Colonic mucosa (tissue), 4 donors: ENCODE measurements at regions not wholly inside any gene's neighbourhood (a gene's known extent, or its start where the extent isn't known, plus 50 kb on each side); places are given as distances from the start of the nearest gene placed in this dataset.

Experiments used
- DNase-seq: peaks from one replicate; pipeline ENCODE4 v3.0.0-alpha.2; 2020
- H3K27ac ChIP-seq: fragments of 200-600 bp; one replicate; pipeline ENCODE4 v1.8.0; 2021
- H3K27me3 ChIP-seq: fragments of 200-600 bp; one replicate; pipeline ENCODE4 v1.8.0; 2021
- H3K36me3 ChIP-seq: fragments of 200-600 bp; one replicate; pipeline ENCODE4 v1.8.0; 2021
- H3K4me1 ChIP-seq: fragments of 200-600 bp; one replicate; pipeline ENCODE4 v1.8.0; 2021; ENCODE audit warnings: mild to moderate bottlenecking
- H3K4me3 ChIP-seq: fragments of 200-600 bp; one replicate; pipeline ENCODE4 v1.8.0; 2021
- H3K9ac ChIP-seq, 2 donors: one replicate each; pipeline ENCODE4 v1.7.0; 2013; ENCODE audit warnings: control low read depth in 2 of 2, low read depth in 2 of 2, low read length in 2 of 2
- H3K9me3 ChIP-seq: fragments of 200-600 bp; one replicate; pipeline ENCODE4 v1.8.0; 2021
- intact Hi-C: fragments of 100-400 bp; cut with DNase I; formaldehyde crosslinking; loops from one replicate; pipeline ENCODE4 v1.14.1; 2022
- TF ChIP-seq, protein P1 (sequence below): fragments of 200-600 bp; IDR thresholded peaks from one replicate; pipeline ENCODE4 v1.8.0; 2022; ENCODE audit warnings: antibody characterized with exemption, mild to moderate bottlenecking
- donor health status: healthy.
- donor health status: DM: no; HTN: no; CAD: no.
- donor health status: DM: no; HTN: no; CAD: no.

DNA sequence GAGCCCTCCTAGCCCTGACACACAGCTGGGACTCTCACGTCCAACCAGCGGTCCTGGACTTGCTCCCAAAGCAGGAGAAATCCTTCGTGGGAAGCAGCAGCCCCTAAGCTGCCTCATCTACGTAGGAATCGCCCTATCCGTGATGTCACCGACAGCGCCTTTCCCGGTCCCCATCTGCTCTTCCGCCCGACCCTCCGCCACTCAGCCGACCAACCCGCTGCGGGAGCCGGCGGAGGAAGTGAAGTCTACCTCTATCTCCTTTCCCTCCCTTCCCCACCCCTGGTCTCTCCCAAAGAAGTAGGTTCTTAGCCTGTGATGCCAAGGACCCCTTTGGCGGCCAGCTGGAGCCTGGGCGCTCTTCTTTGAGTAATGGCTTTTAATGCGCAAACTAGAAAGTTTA is 272.1 kb downstream of the FAM72C start:
- H3K4me1 ChIP-seq = no peaks in the 10 kb centered on the region
- no peaks in the 10 kb centered on the region for H3K9me3 ChIP-seq
- DNase-seq = no peak
- no peak overlapping the region for H3K4me3 ChIP-seq
- H3K36me3 ChIP-seq = no peaks in the 10 kb centered on the region
- no peak overlapping the region for H3K27ac ChIP-seq
- no peak overlapping the region for H3K9ac ChIP-seq
- no peaks in the 10 kb centered on the region for H3K27me3 ChIP-seq
- TF ChIP-seq, protein P1, sequence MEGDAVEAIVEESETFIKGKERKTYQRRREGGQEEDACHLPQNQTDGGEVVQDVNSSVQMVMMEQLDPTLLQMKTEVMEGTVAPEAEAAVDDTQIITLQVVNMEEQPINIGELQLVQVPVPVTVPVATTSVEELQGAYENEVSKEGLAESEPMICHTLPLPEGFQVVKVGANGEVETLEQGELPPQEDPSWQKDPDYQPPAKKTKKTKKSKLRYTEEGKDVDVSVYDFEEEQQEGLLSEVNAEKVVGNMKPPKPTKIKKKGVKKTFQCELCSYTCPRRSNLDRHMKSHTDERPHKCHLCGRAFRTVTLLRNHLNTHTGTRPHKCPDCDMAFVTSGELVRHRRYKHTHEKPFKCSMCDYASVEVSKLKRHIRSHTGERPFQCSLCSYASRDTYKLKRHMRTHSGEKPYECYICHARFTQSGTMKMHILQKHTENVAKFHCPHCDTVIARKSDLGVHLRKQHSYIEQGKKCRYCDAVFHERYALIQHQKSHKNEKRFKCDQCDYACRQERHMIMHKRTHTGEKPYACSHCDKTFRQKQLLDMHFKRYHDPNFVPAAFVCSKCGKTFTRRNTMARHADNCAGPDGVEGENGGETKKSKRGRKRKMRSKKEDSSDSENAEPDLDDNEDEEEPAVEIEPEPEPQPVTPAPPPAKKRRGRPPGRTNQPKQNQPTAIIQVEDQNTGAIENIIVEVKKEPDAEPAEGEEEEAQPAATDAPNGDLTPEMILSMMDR = no peak
- intact Hi-C loops = no loop called here

DNA sequence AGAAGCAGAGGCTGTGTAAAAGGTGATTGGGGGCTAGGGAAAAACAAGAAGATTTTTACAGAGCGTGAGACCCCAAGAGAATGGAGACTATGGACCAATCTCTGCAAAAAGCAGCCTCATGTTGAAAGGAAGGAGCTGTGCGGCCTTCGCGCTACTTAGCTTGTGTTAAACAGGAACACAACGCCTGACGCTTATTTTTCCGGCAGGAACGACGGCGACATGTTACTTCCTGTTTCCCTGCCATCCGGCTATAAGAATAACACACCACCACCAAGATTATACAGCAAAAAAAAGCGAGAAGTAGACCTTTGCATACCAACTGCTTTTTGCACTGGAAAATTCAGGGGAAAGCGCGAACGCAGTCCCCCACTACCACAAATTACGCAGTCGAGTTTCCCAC is 272.7 kb downstream of the FAM72C start:
- Histone ChIP-seq H3K27me3 (no peaks in the 10 kb centered on the region), H3K9ac (no peak overlapping the region), H3K4me3 (no peak overlapping the region), H3K9me3 (no peaks in the 10 kb centered on the region), H3K36me3 (no peaks in the 10 kb centered on the region), H3K4me1 (no peaks in the 10 kb centered on the region), H3K27ac (no peak overlapping the region)
- TF ChIP-seq, protein P1 = no peak
- no peak for DNase-seq
- intact Hi-C loops = no loop called here

DNA sequence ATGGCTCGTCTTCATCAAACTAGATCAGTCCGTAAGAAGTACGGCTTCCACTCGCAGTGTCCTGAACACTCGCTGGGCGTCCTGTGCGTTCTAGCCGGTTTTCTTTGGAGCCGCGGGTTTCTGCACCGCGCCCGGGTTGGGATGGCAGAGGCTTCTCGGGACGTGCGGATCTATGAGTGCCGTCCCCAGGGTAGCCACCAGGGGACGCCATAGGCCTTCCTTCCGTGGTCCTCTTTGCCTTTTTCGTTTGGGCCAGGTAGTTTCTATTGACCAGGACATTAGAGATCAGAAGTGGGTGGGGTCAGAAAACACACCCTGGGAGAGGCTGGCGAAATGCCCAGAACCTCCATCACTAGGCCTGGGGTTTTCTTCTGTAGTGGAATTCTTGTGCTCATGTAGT is 273.8 kb downstream of the FAM72C start:
- H3K27me3 ChIP-seq = no peaks in the 10 kb centered on the region
- H3K36me3 ChIP-seq = no peaks in the 10 kb centered on the region
- H3K4me3 ChIP-seq = no peak overlapping the region
- no peak overlapping the region for H3K27ac ChIP-seq
- no peaks in the 10 kb centered on the region for H3K9me3 ChIP-seq
- DNase-seq = peak; percentile 77
- TF ChIP-seq, protein P1 = no peak
- no peak overlapping the region for H3K9ac ChIP-seq
- no peaks in the 10 kb centered on the region for H3K4me1 ChIP-seq
- intact Hi-C loops = no loop called here

DNA sequence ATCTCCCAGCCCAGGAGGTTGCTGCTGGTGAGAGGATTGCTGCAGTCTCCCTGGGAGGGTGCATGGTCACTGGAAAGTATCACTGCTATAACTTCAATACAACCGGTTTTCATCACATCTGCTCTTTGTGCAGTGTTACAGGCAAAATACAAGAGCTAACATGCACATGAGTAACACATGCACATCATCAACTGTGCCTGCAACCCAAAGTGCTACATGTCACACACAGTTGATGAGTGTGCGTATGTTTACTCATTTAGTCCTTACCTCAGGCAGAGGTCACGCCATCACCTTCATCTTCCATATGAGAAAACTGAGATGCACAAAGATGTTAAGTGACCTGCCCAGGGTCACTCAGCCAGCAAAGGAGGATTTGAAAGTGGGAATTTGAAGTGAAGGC is 277.7 kb downstream of the FAM72C start:
- H3K27ac ChIP-seq = no peak overlapping the region
- no peak overlapping the region for H3K9ac ChIP-seq
- no peaks in the 10 kb centered on the region for H3K9me3 ChIP-seq
- H3K4me3 ChIP-seq = no peak overlapping the region
- no peaks in the 10 kb centered on the region for H3K36me3 ChIP-seq
- TF ChIP-seq, protein P1 = no peak
- H3K4me1 ChIP-seq = no peaks in the 10 kb centered on the region
- no peaks in the 10 kb centered on the region for H3K27me3 ChIP-seq
- intact Hi-C loops = no loop called here
- DNase-seq = no peak

DNA sequence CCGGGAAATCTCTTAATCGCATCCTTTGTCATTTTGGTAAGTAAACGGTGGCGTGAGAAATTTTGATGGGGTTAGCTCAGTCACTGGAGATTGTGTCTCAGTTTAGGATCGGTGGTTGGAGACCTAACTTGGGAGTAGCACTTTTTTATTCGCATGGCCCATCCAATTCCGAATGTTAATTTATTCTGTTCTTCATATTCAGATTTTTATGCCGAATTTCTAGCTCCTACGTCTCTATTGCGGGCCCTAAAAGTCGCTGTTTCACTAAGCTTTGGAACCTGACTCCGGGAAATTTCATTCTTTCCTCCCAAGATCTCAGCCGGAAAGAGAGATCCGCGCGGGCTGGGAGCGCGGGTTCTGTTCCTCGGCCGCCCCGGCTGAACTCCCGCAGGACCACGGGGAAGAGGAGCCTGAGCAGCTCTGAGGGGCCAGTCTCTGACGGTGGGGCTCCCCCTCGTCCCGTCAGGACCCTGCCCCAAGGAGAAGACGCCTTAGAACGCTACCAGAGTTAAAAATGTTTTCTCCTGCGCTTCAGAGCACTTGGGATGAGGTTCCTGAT is 279.7 kb downstream of the FAM72C start:
- Histone ChIP-seq H3K36me3 (no peaks in the 10 kb centered on the region), H3K27me3 (no peaks in the 10 kb centered on the region), H3K27ac (no peak overlapping the region), H3K4me1 (no peaks in the 10 kb centered on the region), H3K4me3 (no peak overlapping the region), H3K9ac (no peak overlapping the region), H3K9me3 (no peaks in the 10 kb centered on the region)
- intact Hi-C loops = no loop called here
- DNase-seq = no peak
- TF ChIP-seq, protein P1 = no peak
